Inflammatory macrophage (primary cell): ENCODE measurements at regions not wholly inside any gene's neighbourhood (a gene's known extent, or its start where the extent isn't known, plus 50 kb on each side); places are given as distances from the start of the nearest gene placed in this dataset.

Source experiments
- DNase-seq, 2 donors: peaks; one replicate each; pipeline ENCODE4 v3.0.0-alpha.2; 2020 to 2022

DNA sequence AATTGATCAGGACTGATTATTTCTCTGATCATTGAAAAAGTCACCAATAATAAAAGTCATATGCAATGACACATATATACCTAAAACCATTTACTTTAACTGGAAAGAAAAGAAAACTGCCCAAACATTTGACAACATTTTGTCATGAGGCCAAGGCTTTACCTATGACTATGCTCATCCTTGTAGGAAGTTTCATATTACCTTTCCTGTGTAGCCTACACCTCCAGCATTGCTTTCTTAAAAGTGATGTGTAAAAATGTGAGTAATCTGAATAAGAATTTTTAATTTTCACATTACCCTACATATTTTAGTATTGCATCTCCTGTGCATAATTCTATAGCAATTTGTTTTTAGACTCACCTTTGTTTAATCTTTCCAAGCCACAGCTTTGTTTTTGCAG lies 419.8 kb upstream of the FIGN start:
- no peak for DNase-seq

- no peak for DNase-seq
Measured at GRCh38 chr2:164151522-164151921, 415.7 kb upstream of the FIGN start.

DNA sequence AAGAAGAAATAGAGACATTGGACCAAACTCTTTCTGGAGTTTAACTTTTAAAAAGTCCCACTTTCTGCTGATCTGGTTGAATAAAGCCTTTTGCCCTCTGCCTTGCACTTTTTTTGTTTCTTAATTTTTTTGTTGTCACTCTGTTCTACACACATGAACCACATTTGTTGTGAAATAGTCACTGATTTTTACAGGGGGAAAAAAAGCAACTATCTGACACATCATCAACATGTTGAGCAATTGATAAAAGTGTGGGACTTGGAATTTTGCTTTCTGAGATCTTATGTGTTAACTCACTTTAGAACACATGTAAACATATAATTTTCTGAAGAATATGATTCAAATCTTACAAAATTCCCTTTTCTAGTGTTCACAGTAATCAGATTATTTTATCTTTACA lies 414.8 kb upstream of the FIGN start:
- no peak for DNase-seq

GRCh38 chr2:164146441-164146840 lies 410.6 kb upstream of the FIGN start:
- no peak for DNase-seq

DNA sequence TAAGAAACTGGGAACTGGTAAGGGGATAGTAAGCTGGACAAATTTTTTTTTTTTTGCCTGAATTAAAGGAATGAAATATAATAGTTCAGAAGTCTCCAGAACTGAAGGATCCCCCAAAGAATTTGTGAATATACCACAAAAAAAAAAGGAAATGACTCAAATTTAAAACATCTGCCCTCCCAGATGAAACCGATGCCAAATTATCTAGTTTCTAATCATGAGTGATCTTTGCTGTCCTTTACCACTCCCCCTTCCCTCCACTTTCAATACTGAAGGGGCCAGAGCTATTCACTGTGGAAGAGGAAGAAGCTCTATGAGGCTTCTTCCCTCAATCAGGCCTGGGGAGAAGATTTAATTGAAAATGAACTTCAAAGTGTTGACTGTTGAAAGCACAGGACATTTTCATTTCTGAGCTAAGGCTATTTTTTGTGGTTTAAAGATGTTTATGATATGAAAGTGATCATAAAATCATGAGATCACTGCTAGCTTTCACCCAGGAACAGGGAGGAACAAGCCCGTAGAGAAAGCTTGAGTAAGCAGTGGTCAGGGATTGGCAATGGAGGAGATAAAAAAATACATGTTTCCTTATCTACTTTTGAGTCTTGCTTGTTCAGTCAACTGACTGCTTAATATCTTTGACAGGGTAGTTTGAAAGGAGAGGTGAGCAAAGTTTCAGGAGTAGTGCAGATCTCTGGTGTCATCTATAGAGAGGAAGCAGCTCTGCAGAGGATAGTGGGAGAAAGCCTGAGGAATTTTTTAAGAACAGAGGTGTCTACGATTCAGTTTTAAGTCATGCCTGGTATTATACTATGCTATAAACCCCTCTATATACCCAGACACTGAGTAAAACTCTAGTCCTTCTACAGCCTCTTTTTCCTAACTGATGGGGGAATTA lies 409.5 kb upstream of the FIGN start:
- DNase-seq, result no peak

- no peak for DNase-seq
Measured at GRCh38 chr2:164143183-164143930, 407.5 kb upstream of the FIGN start.

DNA sequence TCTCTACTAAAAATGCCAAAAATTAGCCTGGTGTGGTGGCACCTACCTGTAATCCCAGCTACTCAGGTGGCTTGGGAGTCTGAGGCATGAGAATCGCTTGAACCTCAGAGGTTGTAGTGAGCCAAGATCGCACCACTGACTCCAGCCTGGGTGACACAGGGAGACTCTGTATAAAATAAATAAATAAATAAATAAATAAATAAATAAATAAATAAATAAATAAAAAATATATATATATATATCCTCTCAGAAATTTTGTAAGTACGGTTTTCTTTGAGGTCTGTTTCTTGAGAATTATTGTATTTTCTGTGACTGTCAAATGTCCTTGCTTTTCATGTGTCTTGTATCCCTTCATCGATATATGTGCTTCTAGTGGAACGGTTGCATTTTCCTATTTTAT lies 406.9 kb upstream of the FIGN start:
- DNase-seq, result no peak

- DNase-seq, result no peak
Measured at GRCh38 chr2:164141271-164141670, 405.5 kb upstream of the FIGN start.

- no peak for DNase-seq
Measured at GRCh38 chr2:164138750-164139149, 402.9 kb upstream of the FIGN start.

DNA sequence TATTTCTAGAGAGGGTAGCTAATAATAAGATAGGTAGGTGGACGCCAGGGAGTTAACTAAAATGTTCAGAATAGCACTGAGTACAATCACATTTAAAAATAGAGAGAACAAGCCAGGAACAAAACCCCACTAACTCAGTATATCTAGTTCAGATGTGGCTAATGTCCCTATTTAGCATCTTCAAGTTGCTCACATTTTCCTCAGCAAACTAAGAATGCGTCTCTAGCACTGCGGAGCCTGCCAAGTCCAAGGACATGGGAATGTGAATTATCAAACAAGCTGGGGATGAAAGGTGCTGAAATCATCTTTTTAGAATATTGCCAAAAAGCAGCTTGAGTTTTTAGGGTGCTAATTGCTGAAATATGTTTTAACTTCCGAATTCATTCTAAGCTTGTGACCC lies 398.5 kb upstream of the FIGN start:
- DNase-seq, result no peak

GRCh38 chr2:164127971-164128527 lies 392.2 kb upstream of the FIGN start:
- DNase-seq, result no peak

DNA sequence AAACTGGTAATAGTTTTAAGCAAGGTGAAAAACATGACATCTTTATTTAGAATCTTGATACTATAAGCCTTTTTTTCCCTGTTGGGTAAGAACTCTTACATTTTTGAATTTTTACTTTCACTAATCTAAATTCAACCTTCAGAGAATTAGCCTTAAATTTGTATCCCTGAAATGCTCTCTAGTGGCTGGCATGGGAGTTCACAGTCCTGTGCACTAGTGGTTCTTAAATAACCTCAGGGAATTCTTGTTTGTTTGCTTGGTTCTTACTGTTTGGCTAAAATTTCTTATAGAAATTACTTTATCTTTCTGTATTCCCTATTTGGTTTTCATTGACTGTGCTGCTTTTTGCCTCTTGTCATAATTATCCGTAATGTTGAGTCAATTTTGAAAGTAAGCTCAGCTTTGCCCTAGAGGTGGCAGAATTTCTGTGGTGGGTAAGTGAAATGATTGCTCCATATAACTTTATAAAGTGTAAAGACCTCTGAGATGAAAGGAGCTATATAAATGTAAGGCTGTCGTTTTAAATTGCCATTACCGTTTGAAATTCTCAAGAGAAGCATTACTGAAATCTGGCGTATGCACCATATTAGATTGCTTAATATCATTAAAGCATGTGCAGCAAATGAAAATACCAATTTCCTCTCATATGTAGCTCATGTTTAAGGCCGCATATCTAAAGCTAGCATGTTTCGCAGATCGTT lies 391.3 kb upstream of the FIGN start:
- no peak for DNase-seq

DNA sequence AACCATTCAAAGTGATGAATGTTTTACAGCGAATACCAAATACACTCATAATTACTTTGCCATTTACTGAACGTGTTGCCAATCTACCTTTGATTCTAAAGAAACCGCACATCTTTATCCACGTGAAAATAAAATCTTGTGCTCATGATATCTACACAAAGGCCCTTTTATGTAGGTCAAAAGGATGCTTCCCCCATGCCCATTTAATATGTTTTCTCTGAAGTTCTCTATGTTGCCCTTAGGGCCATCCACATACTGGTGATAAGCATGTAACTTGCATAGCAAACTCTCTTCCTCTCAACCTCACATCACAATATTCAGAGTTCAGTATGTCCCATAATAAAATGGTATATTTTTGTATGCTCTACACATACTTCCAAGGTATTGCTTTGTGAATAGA lies 380.0 kb upstream of the FIGN start:
- DNase-seq, result no peak

DNA sequence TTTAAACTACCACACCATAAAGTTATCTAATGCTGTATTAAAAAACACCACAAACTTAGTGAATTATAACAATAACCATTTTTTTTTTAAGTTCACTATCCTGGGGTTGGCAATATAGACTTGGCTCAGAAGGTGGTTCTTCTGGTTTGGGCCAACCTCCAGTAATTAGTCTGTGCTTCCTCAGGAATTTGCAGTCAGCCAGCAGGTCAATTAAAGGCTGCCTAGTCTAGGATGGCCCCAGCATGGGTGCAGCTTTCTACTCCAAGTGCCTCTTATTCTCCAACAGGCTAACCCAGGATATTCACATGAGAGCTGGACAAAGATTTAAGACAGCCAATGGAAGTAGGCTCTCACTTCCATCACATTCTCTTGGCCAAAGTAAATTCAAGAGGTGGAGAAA lies 379.1 kb upstream of the FIGN start:
- no peak for DNase-seq

- no peak for DNase-seq
Measured at GRCh38 chr2:164112105-164112504, 376.3 kb upstream of the FIGN start.

GRCh38 chr2:164110515-164110914 lies 374.7 kb upstream of the FIGN start:
- DNase-seq, result no peak

DNA sequence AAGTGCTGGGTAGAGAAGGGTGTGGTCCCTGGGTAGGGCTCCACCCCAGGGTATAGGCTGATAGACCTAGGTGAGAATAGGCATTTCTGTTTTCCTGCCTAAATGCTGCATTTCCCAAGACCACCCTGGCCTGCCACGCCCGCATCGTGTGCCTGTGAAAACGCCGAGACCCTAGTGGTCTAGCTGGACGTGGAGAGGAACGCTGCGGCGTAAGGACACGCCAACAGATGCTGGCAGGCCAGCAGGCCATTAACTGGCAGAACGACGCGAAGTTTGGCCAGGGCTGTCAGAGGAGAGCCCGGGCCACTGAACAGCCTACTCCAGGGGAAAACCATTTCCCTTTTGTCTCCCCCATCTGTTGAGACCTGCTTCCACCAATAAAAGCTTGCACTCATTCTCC lies 373.2 kb upstream of the FIGN start:
- DNase-seq, result no peak

DNA sequence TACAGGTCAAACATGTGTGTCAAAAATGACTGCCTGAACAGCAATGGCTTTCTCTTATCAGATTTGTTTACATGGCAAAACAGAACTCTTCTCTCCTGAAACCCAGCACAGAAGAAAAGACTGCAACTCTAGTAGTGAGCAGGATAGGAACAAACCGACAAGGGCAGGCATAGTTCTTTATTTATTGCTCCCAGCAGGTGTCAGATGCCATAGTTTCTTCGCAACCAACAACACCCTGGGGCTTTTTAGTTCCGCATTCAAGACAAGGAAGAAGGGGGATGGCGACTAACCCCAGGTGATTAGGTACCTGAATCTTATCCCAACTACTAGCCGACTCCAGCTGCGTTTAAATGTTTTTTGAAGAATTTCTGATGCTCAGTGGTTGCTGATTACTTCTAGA lies 367.5 kb upstream of the FIGN start:
- no peak for DNase-seq

DNA sequence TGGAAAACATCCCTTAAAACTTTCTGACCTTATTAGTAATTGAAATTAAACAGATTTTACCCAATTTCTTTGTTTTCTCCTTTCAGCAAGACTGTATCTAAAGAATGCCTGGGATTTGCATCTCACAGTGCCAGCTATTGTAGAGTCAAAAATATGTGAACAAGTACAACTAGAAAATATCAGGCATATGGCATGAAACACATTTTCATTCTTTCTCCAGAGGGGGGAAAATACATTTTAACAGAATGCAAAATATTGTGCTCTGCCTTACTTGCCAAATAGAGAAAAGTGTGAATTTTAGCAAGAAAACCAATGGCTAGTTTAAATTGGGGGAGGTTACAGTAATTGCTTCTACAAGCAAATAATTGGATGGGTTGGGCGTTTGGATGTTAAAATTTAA lies 366.6 kb upstream of the FIGN start:
- DNase-seq, result no peak

DNA sequence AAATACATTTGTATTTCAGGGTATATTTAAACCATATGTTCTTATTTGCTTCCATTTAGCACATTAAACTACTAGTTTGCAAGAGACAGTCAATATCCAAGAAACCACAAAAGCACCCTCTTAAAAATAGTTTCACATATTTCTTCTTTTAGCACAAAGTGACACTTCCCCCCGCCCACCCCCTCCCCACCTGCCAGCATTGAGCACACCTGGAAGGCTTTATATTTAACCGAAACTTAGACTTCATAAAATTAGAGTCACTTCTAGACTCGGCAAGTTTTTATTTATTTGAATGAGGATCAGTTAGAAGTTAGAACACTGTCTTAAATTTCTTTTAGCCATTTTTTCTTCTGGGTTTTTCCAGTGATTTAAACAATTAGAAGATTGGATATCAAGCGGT lies 355.9 kb upstream of the FIGN start:
- DNase-seq, result no peak

GRCh38 chr2:164090533-164090932 lies 354.7 kb upstream of the FIGN start:
- DNase-seq, result no peak

DNA sequence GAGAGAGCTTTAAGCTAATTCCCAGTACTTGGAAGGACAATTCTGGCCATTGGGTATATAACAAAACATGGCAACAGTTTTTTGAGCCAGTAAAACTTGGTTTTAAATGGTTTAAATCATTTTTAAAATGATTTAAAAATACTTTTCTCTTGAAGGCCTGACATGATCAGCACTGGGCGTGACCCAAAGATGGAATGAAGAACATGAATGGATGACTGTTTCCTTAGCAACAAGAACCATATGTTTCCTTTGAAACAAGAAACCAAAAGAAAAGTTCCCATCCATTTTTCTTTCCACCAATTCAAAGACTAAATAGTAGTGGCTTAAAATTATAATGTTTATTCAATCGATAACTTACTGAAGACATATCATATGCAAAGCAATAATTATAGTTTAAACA lies 348.3 kb upstream of the FIGN start:
- no peak for DNase-seq

DNA sequence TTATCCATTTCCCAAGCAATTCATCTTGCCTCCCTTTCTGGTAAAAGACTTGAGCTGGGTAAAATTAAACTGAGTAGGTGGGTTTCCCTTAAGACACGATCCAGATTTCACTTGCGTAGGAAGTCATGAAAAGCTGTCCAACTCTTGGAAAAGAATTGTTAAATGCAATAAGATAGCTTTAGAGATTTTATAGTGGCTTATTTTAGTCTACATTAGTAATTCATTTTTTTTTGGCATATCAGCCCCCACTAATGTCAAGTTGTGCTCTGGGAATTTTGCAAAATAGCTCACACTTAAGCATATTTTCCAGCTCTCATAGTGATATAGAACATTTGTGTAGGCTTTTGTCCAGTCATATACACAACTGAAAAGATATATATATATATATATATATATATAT lies 344.7 kb upstream of the FIGN start:
- no peak for DNase-seq
